H1 (cell line): ENCODE measurements at regions not wholly inside any gene's neighbourhood (a gene's known extent, or its start where the extent isn't known, plus 50 kb on each side); places are given as distances from the start of the nearest gene placed in this dataset.

Experiments
- CTCF ChIA-PET: fragments of 300-600 bp; sonication (Branson Sonifier 250); formaldehyde crosslinking; loops from one replicate; lab custom pipeline; 2021; ENCODE audit not compliant: partially characterized antibody; lab: Charles Lee
- POLR2A ChIA-PET: fragments of 300-600 bp; sonication (Branson Sonifier 250); formaldehyde crosslinking; loops from one replicate; lab custom pipeline; 2021; ENCODE audit warnings: inconsistent platforms; ENCODE audit not compliant: partially characterized antibody; lab: Charles Lee
- DNase-seq, 2 experiments: peaks; one replicate each; pipeline versions ENCODE4 v3.0.0 to v3.0.0-alpha.2; 2010 to 2022; ENCODE audit warnings: low spot score in 2 of 2, low read depth in 1 of 2, mixed read lengths in 1 of 2
- FAIRE-seq: peaks from 2 replicates; lab custom pipeline; 2011; peaks lifted over from hg19 to GRCh38; lab: Jason Lieb, UNC
- H2AFZ ChIP-seq: 2 replicates; pipeline ENCODE4 v1.8.1; 2012; ENCODE audit warnings: low read length, inconsistent platforms
- H2AK5ac ChIP-seq: 2 replicates; pipeline ENCODE4 v1.6.1; 2013; ENCODE audit warnings: low read depth, low read length
- H2BK120ac ChIP-seq: replicated peaks from 2 replicates; pipeline ENCODE3; 2013; ENCODE audit warnings: low read depth, low read length, inconsistent platforms
- H2BK12ac ChIP-seq: 2 replicates; pipeline ENCODE4 v1.6.1; 2013; ENCODE audit warnings: low read depth, low read length
- H2BK15ac ChIP-seq: 2 replicates; pipeline ENCODE4 v1.6.1; 2013; ENCODE audit warnings: low read length
- H2BK20ac ChIP-seq: 2 replicates; pipeline ENCODE4 v1.6.1; 2013; ENCODE audit warnings: low read length
- H2BK5ac ChIP-seq: 2 replicates; pipeline ENCODE4 v1.6.1; 2013; ENCODE audit warnings: low read depth, low read length
- H3K14ac ChIP-seq: 2 replicates; pipeline ENCODE4 v1.6.1; 2013; ENCODE audit warnings: inconsistent platforms; ENCODE audit not compliant: insufficient read length
- H3K18ac ChIP-seq: 2 replicates; pipeline ENCODE4 v1.6.1; 2013; ENCODE audit warnings: low read length; ENCODE audit errors: extremely low read depth
- H3K23ac ChIP-seq: 2 replicates; pipeline ENCODE4 v1.6.1; 2013; ENCODE audit warnings: inconsistent platforms; ENCODE audit not compliant: insufficient read length
- H3K23me2 ChIP-seq: 2 replicates; pipeline ENCODE4 v1.6.1; 2013; ENCODE audit warnings: low read depth, low read length
- H3K27ac ChIP-seq: 2 replicates; pipeline ENCODE4 v1.6.1; 2011; ENCODE audit warnings: low read depth, low read length, inconsistent platforms
- H3K27me3 ChIP-seq, 4 experiments: replicated peaks in 1 of 4; 1 replicate in 1 of 4; 2 replicates in 3 of 4; pipeline versions ENCODE4 v1.6.1 to v1.8.1; 2011 to 2013; ENCODE audit warnings: low read length in 3 of 4, mild to moderate bottlenecking in 3 of 4, inconsistent platforms in 2 of 4, mixed read lengths in 2 of 4, moderate library complexity in 1 of 4; ENCODE audit not compliant: control insufficient read depth in 3 of 4, insufficient read depth in 3 of 4; ENCODE audit errors: extremely low read depth in 1 of 4
- H3K36me3 ChIP-seq, 4 experiments: 2 replicates each; pipeline versions ENCODE4 v1.6.1 to v1.8.1; 2011 to 2013; ENCODE audit warnings: mild to moderate bottlenecking in 4 of 4, low read length in 3 of 4, moderate library complexity in 2 of 4, control low read depth in 1 of 4, inconsistent platforms in 1 of 4; ENCODE audit not compliant: insufficient read depth in 4 of 4, control insufficient read depth in 2 of 4
- H3K4ac ChIP-seq: replicated peaks from 2 replicates; pipeline ENCODE3; 2013; ENCODE audit warnings: low read length, low read depth, mixed read lengths, inconsistent platforms; ENCODE audit not compliant: insufficient read length
- H3K4me1 ChIP-seq, 4 experiments: replicated peaks in 1 of 4; 1 replicate in 1 of 4; 2 replicates in 3 of 4; pipeline versions ENCODE4 v1.6.1 to v1.8.1; 2011 to 2013; ENCODE audit warnings: low read length in 3 of 4, inconsistent platforms in 2 of 4, mixed read lengths in 1 of 4; ENCODE audit not compliant: insufficient read depth in 4 of 4, control insufficient read depth in 3 of 4
- H3K4me2 ChIP-seq, 2 experiments: 2 replicates each; pipeline versions ENCODE4 v1.6.1 to v1.8.1; 2011 to 2013; ENCODE audit warnings: low read depth in 2 of 2, low read length in 2 of 2, control low read depth in 1 of 2, inconsistent platforms in 1 of 2, mild to moderate bottlenecking in 1 of 2; ENCODE audit not compliant: insufficient read depth in 1 of 2
- H3K4me3 ChIP-seq, 4 experiments: fragments of 200-600, 300-600 bp in 1 of 4; sonication (generic), shearing (Covaris generic), sonication (Bioruptor Twin) in 1 of 4; 2 replicates each; pipeline versions ENCODE4 v1.5.1 to v1.8.1; 2011 to 2016; ENCODE audit warnings: low read length in 4 of 4, low read depth in 3 of 4, control low read depth in 2 of 4, inconsistent platforms in 2 of 4, mild to moderate bottlenecking in 2 of 4, mixed read lengths in 1 of 4, moderate library complexity in 1 of 4; ENCODE audit not compliant: insufficient read depth in 2 of 4; ENCODE audit errors: extremely low read depth in 1 of 4
- H3K56ac ChIP-seq: replicated peaks from 2 replicates; pipeline ENCODE3; 2013; ENCODE audit warnings: low read depth, mild to moderate bottlenecking, mixed read lengths, low read length, inconsistent platforms; ENCODE audit not compliant: insufficient read length
- H3K79me1 ChIP-seq: 2 replicates; pipeline ENCODE4 v1.6.1; 2013; ENCODE audit warnings: low read depth, low read length, control low read depth
- H3K79me2 ChIP-seq, 2 experiments: 2 replicates each; pipeline versions ENCODE4 v1.6.1 to v1.8.1; 2012 to 2013; ENCODE audit warnings: low read length in 2 of 2, mild to moderate bottlenecking in 2 of 2, inconsistent platforms in 1 of 2; ENCODE audit not compliant: insufficient read depth in 2 of 2, control insufficient read depth in 1 of 2
- H3K9ac ChIP-seq, 4 experiments: replicated peaks in 1 of 4; 1 replicate in 1 of 4; 2 replicates in 3 of 4; pipeline versions ENCODE4 v1.6.1 to v1.8.1; 2011 to 2013; ENCODE audit warnings: low read depth in 3 of 4, low read length in 3 of 4, control low read depth in 2 of 4, mild to moderate bottlenecking in 2 of 4, moderate library complexity in 2 of 4, inconsistent platforms in 1 of 4; ENCODE audit errors: extremely low read depth in 1 of 4
- H3K9me3 ChIP-seq, 2 experiments: 2 replicates each; pipeline versions ENCODE4 v1.6.1 to v1.8.1; 2012 to 2013; ENCODE audit warnings: mild to moderate bottlenecking in 2 of 2, moderate library complexity in 2 of 2, control low read depth in 1 of 2, inconsistent platforms in 1 of 2, low read depth in 1 of 2, low read length in 1 of 2, mixed read lengths in 1 of 2; ENCODE audit not compliant: insufficient read depth in 2 of 2
- H4K20me1 ChIP-seq, 2 experiments: replicated peaks in 1 of 2; 2 replicates each; pipeline versions ENCODE3 to v1.8.1; 2011 to 2013; ENCODE audit warnings: inconsistent platforms in 2 of 2, low read length in 2 of 2, mild to moderate bottlenecking in 1 of 2; ENCODE audit not compliant: insufficient read depth in 2 of 2, control insufficient read depth in 1 of 2
- H4K5ac ChIP-seq: 2 replicates; pipeline ENCODE4 v1.6.1; 2013; ENCODE audit warnings: low read length, low read depth, mixed read lengths, inconsistent platforms; ENCODE audit not compliant: insufficient read length
- H4K8ac ChIP-seq: 2 replicates; pipeline ENCODE4 v1.8.0; 2013; ENCODE audit warnings: mild to moderate bottlenecking, moderate library complexity, low read length, inconsistent platforms; ENCODE audit not compliant: insufficient read depth; ENCODE audit errors: extremely low read depth
- H4K91ac ChIP-seq: replicated peaks from 2 replicates; pipeline ENCODE3; 2013; ENCODE audit warnings: low read length, mixed read lengths, inconsistent platforms; ENCODE audit not compliant: insufficient read length
- CBX8 ChIP-seq: fragments of 300-800, 300-1000 bp; sonication (generic); IDR thresholded peaks from 2 replicates; pipeline ENCODE4 v1.7.1; 2016; ENCODE audit warnings: low read depth, low read length, borderline replicate concordance
- RNF2 ChIP-seq: fragments of 200-900, 300-1000 bp; sonication (generic); IDR thresholded peaks from 2 replicates; pipeline ENCODE4 v1.7.1; 2016; ENCODE audit warnings: borderline replicate concordance, low read depth, mild to moderate bottlenecking, antibody characterized with exemption, low read length; ENCODE audit not compliant: poor library complexity, severe bottlenecking; ENCODE audit errors: missing control alignments
- SAP30 ChIP-seq: fragments of 300-600 bp; sonication (generic); IDR thresholded peaks from 2 replicates; pipeline ENCODE4 v1.7.1; 2012; ENCODE audit warnings: low read length, moderate library complexity, mild to moderate bottlenecking, inconsistent platforms; ENCODE audit not compliant: insufficient read depth, insufficient replicate concordance
- TEAD4 ChIP-seq: IDR thresholded peaks from 2 replicates; pipeline ENCODE4 v1.6.1; 2012; ENCODE audit warnings: low read depth, low read length, inconsistent platforms, mixed read lengths
- WGBS, 2 experiments: shearing (Covaris generic) in 1 of 2; methylation state at CpG; one replicate each; pipeline versions ENCODE4 v1.1.6 to v1.1.7; 2013 to 2015; ENCODE audit warnings: low lambda C conversion rate in 2 of 2, mixed read lengths in 2 of 2, inconsistent platforms in 1 of 2, low coverage in 1 of 2, missing lambda C conversion rate in 1 of 2; ENCODE audit not compliant: insufficient replicate concordance in 2 of 2, insufficient coverage in 1 of 2, insufficient read length in 1 of 2; ENCODE audit errors: extremely low coverage in 1 of 2, missing lambda C conversion rate in 1 of 2; 5-methylcytosine and 5-hydroxymethylcytosine counted together
- TF ChIP-seq, protein P1 (sequence below): IDR thresholded peaks from 2 replicates; pipeline ENCODE4 v1.6.1; 2011; ENCODE audit warnings: low read depth, mild to moderate bottlenecking, low read length; ENCODE audit not compliant: insufficient read depth
- TF ChIP-seq, protein P2 (sequence below): IDR thresholded peaks from 2 replicates; pipeline ENCODE4 v1.6.1; 2012; ENCODE audit warnings: low read length, inconsistent platforms

DNA sequence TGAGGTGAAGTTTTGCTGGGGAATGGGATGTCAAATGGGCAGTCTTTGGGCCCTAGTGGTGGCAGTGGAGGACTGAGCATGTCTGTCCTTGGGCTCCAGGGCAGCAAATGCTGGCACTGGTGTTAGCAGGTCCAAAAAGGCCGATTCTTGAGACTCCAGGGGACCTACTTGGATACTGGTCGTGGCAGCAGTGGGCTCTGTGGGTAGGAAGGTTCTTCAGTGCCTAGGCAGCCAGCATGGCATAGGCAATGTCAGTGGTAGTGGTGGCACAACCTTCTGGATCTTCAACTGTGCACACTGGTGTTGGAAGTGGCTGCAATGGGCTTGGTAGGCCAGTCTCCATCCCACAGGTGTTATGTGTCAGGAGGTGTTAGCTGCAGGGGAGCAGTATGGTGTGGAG, 334.7 kb upstream of the KITLG start:
- H3K23ac ChIP-seq = no peak overlapping the region
- H2BK12ac ChIP-seq = no peak overlapping the region
- H3K56ac ChIP-seq = no peak overlapping the region
- no peak overlapping the region for H2BK20ac ChIP-seq
- H2BK5ac ChIP-seq = no peak overlapping the region
- H3K27me3 ChIP-seq = no peaks in the 10 kb centered on the region
- 87% methylated on average over 2 of the region's 2 CpGs; no CpG with 5 or more reads in 1 of the 2 experiments for WGBS, 2 experiments
- no peaks in the 10 kb centered on the region for H3K36me3 ChIP-seq
- H3K79me1 ChIP-seq = no peaks in the 10 kb centered on the region
- no peak overlapping the region for H3K4me3 ChIP-seq
- CTCF ChIA-PET = no interaction called here
- no peak overlapping the region for H3K18ac ChIP-seq
- no peak overlapping the region for H3K4me2 ChIP-seq
- H4K5ac ChIP-seq = no peak overlapping the region
- DNase-seq (no peak), FAIRE-seq (no peak)
- no peak overlapping the region for H2AFZ ChIP-seq
- H3K27ac ChIP-seq = no peak overlapping the region
- H2BK15ac ChIP-seq = no peak overlapping the region
- H3K14ac ChIP-seq = no peak overlapping the region
- no peaks in the 10 kb centered on the region for H3K23me2 ChIP-seq
- TF ChIP-seq SAP30 = no peak
- TF ChIP-seq, protein P1, sequence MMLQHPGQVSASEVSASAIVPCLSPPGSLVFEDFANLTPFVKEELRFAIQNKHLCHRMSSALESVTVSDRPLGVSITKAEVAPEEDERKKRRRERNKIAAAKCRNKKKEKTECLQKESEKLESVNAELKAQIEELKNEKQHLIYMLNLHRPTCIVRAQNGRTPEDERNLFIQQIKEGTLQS = no peak
- TF ChIP-seq, protein P2, sequence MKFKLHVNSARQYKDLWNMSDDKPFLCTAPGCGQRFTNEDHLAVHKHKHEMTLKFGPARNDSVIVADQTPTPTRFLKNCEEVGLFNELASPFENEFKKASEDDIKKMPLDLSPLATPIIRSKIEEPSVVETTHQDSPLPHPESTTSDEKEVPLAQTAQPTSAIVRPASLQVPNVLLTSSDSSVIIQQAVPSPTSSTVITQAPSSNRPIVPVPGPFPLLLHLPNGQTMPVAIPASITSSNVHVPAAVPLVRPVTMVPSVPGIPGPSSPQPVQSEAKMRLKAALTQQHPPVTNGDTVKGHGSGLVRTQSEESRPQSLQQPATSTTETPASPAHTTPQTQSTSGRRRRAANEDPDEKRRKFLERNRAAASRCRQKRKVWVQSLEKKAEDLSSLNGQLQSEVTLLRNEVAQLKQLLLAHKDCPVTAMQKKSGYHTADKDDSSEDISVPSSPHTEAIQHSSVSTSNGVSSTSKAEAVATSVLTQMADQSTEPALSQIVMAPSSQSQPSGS = no peak
- TF ChIP-seq CBX8 = no peak
- no peak for TF ChIP-seq TEAD4
- no peak for TF ChIP-seq RNF2
- TF ChIP-seq, all 59 proteins: peak for 0
- Histone ChIP-seq H4K20me1 (no peaks in the 10 kb centered on the region), H3K79me2 (no peaks in the 10 kb centered on the region), H4K8ac (no peak overlapping the region), H3K9ac (no peak overlapping the region), H4K91ac (no peak overlapping the region), H2BK120ac (no peak overlapping the region), H3K9me3 (0 out of 4 replicates have a peak, but pooled peaks cover 0 to 2% of the 10 kb centered on the region in 2 experiments), H2AK5ac (no peak overlapping the region), H3K4ac (no peak overlapping the region), H3K4me1 (no peaks in the 10 kb centered on the region)
- POLR2A ChIA-PET = no interaction called here
